ENCODE measurements at regions not wholly inside any gene's neighbourhood (a gene's known extent, or its start where the extent isn't known, plus 50 kb on each side); places are given as distances from the start of the nearest gene placed in this dataset.

- Histone ChIP-seq H4K8ac (ENCODE audit: low read length) (no peak overlapping the region), H2BK12ac (ENCODE audit: low read length in 2 of 2) (no peak overlapping the region), H3K9me3 (ENCODE audit: control insufficient read depth, low read length) (peaks cover 11% of the 10 kb centered on the region), H3K79me1 (replicated peaks; ENCODE audit: low read length, poor library complexity, severe bottlenecking) (no peaks in the 10 kb centered on the region), H2BK15ac (ENCODE audit: low read depth, poor library complexity, severe bottlenecking) (no peak overlapping the region), H2BK5ac (ENCODE audit: low read depth, low read length, poor library complexity, severe bottlenecking) (no peak overlapping the region), H2AK5ac (ENCODE audit: low read length, severe bottlenecking) (no peak overlapping the region), H2BK120ac (ENCODE audit: low read depth, low read length) (no peak overlapping the region), H3K14ac (ENCODE audit: low read length in 2 of 2) (no peak overlapping the region), H3K4ac (ENCODE audit: low read depth in 1 of 2, low read length in 2 of 2) (no peak overlapping the region), H3K4me1 (ENCODE audit: control insufficient read depth, insufficient read depth, low read depth, low read length) (peaks cover 3% of the 10 kb centered on the region), H3K27ac (ENCODE audit: low read length, poor library complexity, severe bottlenecking) (no peak overlapping the region), H3K4me3 (ENCODE audit: insufficient read depth in 1 of 2, low read depth in 1 of 2, low read length in 2 of 2) (no peak overlapping the region), H3K9ac (ENCODE audit: low read length) (no peak overlapping the region), H3K4me2 (ENCODE audit: low read length, poor library complexity, severe bottlenecking) (no peak overlapping the region), H3K36me3 (ENCODE audit: control insufficient read depth in 1 of 2, insufficient read depth in 2 of 2, low read depth in 1 of 2, low read length in 2 of 2) (no peaks in the 10 kb centered on the region), H3K23ac (ENCODE audit: low read length in 2 of 2) (no peak overlapping the region), H3K27me3 (ENCODE audit: control insufficient read depth in 1 of 2, insufficient read depth in 1 of 2, low read length in 2 of 2) (no peaks in the 10 kb centered on the region), H3K18ac (ENCODE audit: low read depth in 1 of 2, low read length in 2 of 2) (no peak overlapping the region), H2AFZ (ENCODE audit: low read depth, low read length) (no peak overlapping the region), H4K91ac (ENCODE audit: low read length) (no peak overlapping the region)
- WGBS = 94% methylated on average over 12 of the region's 12 CpGs
- no peak for DNase-seq
Measured at GRCh38 chr12:67792185-67792584, 143.6 kb downstream of the DYRK2 start.

GRCh38 chr12:67794161-67794560 is 145.6 kb downstream of the DYRK2 start:
- Histone ChIP-seq H3K23ac (ENCODE audit: low read length in 2 of 2) (no peak overlapping the region), H3K27ac (ENCODE audit: low read length, poor library complexity, severe bottlenecking) (no peak overlapping the region), H3K18ac (ENCODE audit: low read depth in 1 of 2, low read length in 2 of 2) (no peak overlapping the region), H3K14ac (ENCODE audit: low read length in 2 of 2) (no peak overlapping the region), H3K9me3 (ENCODE audit: control insufficient read depth, low read length) (peaks cover 11% of the 10 kb centered on the region), H2AFZ (ENCODE audit: low read depth, low read length) (no peak overlapping the region), H3K4me3 (ENCODE audit: insufficient read depth in 1 of 2, low read depth in 1 of 2, low read length in 2 of 2) (no peak overlapping the region), H2BK5ac (ENCODE audit: low read depth, low read length, poor library complexity, severe bottlenecking) (no peak overlapping the region), H4K8ac (ENCODE audit: low read length) (no peak overlapping the region), H4K91ac (ENCODE audit: low read length) (no peak overlapping the region), H2AK5ac (ENCODE audit: low read length, severe bottlenecking) (no peak overlapping the region), H2BK15ac (ENCODE audit: low read depth, poor library complexity, severe bottlenecking) (no peak overlapping the region), H2BK12ac (ENCODE audit: low read length in 2 of 2) (no peak overlapping the region), H3K9ac (ENCODE audit: low read length) (no peak overlapping the region), H3K27me3 (ENCODE audit: control insufficient read depth in 1 of 2, insufficient read depth in 1 of 2, low read length in 2 of 2) (no peaks in the 10 kb centered on the region), H3K4me1 (ENCODE audit: control insufficient read depth, insufficient read depth, low read depth, low read length) (peaks cover 3% of the 10 kb centered on the region), H3K4me2 (ENCODE audit: low read length, poor library complexity, severe bottlenecking) (no peak overlapping the region), H3K79me1 (replicated peaks; ENCODE audit: low read length, poor library complexity, severe bottlenecking) (no peaks in the 10 kb centered on the region), H3K36me3 (ENCODE audit: control insufficient read depth in 1 of 2, insufficient read depth in 2 of 2, low read depth in 1 of 2, low read length in 2 of 2) (no peaks in the 10 kb centered on the region), H2BK120ac (ENCODE audit: low read depth, low read length) (no peak overlapping the region), H3K4ac (ENCODE audit: low read depth in 1 of 2, low read length in 2 of 2) (no peak overlapping the region)
- no peak for DNase-seq
- 67% methylated on average over 1 of the region's 2 CpGs for WGBS

- no peaks in the 10 kb centered on the region for H3K27me3 ChIP-seq (ENCODE audit: control insufficient read depth in 1 of 2, insufficient read depth in 1 of 2, low read length in 2 of 2)
- H3K36me3 ChIP-seq (ENCODE audit: control insufficient read depth in 1 of 2, insufficient read depth in 2 of 2, low read depth in 1 of 2, low read length in 2 of 2) = no peaks in the 10 kb centered on the region
- H3K27ac ChIP-seq (ENCODE audit: low read length, poor library complexity, severe bottlenecking) = no peak overlapping the region
- H3K4me3 ChIP-seq (ENCODE audit: insufficient read depth in 1 of 2, low read depth in 1 of 2, low read length in 2 of 2) = no peak overlapping the region
- WGBS = 63% methylated on average over 2 of the region's 2 CpGs
- H3K4me1 ChIP-seq (ENCODE audit: control insufficient read depth, insufficient read depth, low read depth, low read length) = peaks cover 3% of the 10 kb centered on the region
- no peak overlapping the region for H3K4ac ChIP-seq (ENCODE audit: low read depth in 1 of 2, low read length in 2 of 2)
- DNase-seq = no peak
- H2AFZ ChIP-seq (ENCODE audit: low read depth, low read length) = no peak overlapping the region
- H2BK12ac ChIP-seq (ENCODE audit: low read length in 2 of 2) = no peak overlapping the region
- no peak overlapping the region for H4K91ac ChIP-seq (ENCODE audit: low read length)
- H3K23ac ChIP-seq (ENCODE audit: low read length in 2 of 2) = no peak overlapping the region
- no peak overlapping the region for H3K9ac ChIP-seq (ENCODE audit: low read length)
- no peak overlapping the region for H2BK5ac ChIP-seq (ENCODE audit: low read depth, low read length, poor library complexity, severe bottlenecking)
- no peak overlapping the region for H2AK5ac ChIP-seq (ENCODE audit: low read length, severe bottlenecking)
- H2BK120ac ChIP-seq (ENCODE audit: low read depth, low read length) = no peak overlapping the region
- H3K79me1 ChIP-seq (replicated peaks; ENCODE audit: low read length, poor library complexity, severe bottlenecking) = no peaks in the 10 kb centered on the region
- H4K8ac ChIP-seq (ENCODE audit: low read length) = no peak overlapping the region
- H3K9me3 ChIP-seq (ENCODE audit: control insufficient read depth, low read length) = peaks cover 11% of the 10 kb centered on the region
- no peak overlapping the region for H2BK15ac ChIP-seq (ENCODE audit: low read depth, poor library complexity, severe bottlenecking)
- no peak overlapping the region for H3K4me2 ChIP-seq (ENCODE audit: low read length, poor library complexity, severe bottlenecking)
- H3K18ac ChIP-seq (ENCODE audit: low read depth in 1 of 2, low read length in 2 of 2) = no peak overlapping the region
- no peak overlapping the region for H3K14ac ChIP-seq (ENCODE audit: low read length in 2 of 2)
Measured at GRCh38 chr12:67795236-67795635, 146.7 kb downstream of the DYRK2 start.

GRCh38 chr12:67797185-67797741 is 148.7 kb downstream of the DYRK2 start:
- Histone ChIP-seq H3K9me3 (ENCODE audit: control insufficient read depth, low read length) (no peaks in the 10 kb centered on the region), H3K14ac (ENCODE audit: low read length in 2 of 2) (no peak overlapping the region), H2BK15ac (ENCODE audit: low read depth, poor library complexity, severe bottlenecking) (no peak overlapping the region), H3K27ac (ENCODE audit: low read length, poor library complexity, severe bottlenecking) (no peak overlapping the region), H2BK5ac (ENCODE audit: low read depth, low read length, poor library complexity, severe bottlenecking) (no peak overlapping the region), H3K23ac (ENCODE audit: low read length in 2 of 2) (no peak overlapping the region), H3K36me3 (ENCODE audit: control insufficient read depth in 1 of 2, insufficient read depth in 2 of 2, low read depth in 1 of 2, low read length in 2 of 2) (no peaks in the 10 kb centered on the region), H3K4ac (ENCODE audit: low read depth in 1 of 2, low read length in 2 of 2) (no peak overlapping the region), H4K8ac (ENCODE audit: low read length) (no peak overlapping the region), H3K4me3 (ENCODE audit: insufficient read depth in 1 of 2, low read depth in 1 of 2, low read length in 2 of 2) (peak overlapping the region in 1 of 2 experiments; percentile 14), H3K79me1 (replicated peaks; ENCODE audit: low read length, poor library complexity, severe bottlenecking) (no peaks in the 10 kb centered on the region), H3K27me3 (ENCODE audit: control insufficient read depth in 1 of 2, insufficient read depth in 1 of 2, low read length in 2 of 2) (no peaks in the 10 kb centered on the region), H2AFZ (ENCODE audit: low read depth, low read length) (no peak overlapping the region), H4K91ac (ENCODE audit: low read length) (no peak overlapping the region), H3K4me1 (ENCODE audit: control insufficient read depth, insufficient read depth, low read depth, low read length) (peaks cover 3% of the 10 kb centered on the region), H3K4me2 (ENCODE audit: low read length, poor library complexity, severe bottlenecking) (no peak overlapping the region), H2AK5ac (ENCODE audit: low read length, severe bottlenecking) (no peak overlapping the region), H2BK120ac (ENCODE audit: low read depth, low read length) (no peak overlapping the region), H3K18ac (ENCODE audit: low read depth in 1 of 2, low read length in 2 of 2) (peak overlapping the region in 1 of 2 experiments; percentile 12), H3K9ac (ENCODE audit: low read length) (peak overlapping the region; percentile 4), H2BK12ac (ENCODE audit: low read length in 2 of 2) (peak overlapping the region in 1 of 2 experiments; percentile 77)
- 90% methylated on average over 5 of the region's 8 CpGs for WGBS
- no peak for DNase-seq

Measured in mesenchymal stem cell (in vitro differentiated cells and primary cell).